Fibroblast of the aortic adventitia (primary cell): ENCODE measurements at regions not wholly inside any gene's neighbourhood (a gene's known extent, or its start where the extent isn't known, plus 50 kb on each side); places are given as distances from the start of the nearest gene placed in this dataset. TPM values are rescaled to one million over a fixed set of nuclear protein-coding genes. Genes with fewer than 3 reads are reported as not detected.

Source experiments
- small RNA-seq: library from RNA; depleted of rRNA; stranded (forward); fragments of <200 nt; gene quantifications from one replicate; pipeline ENCODE3, GENCODE V24; 2012

Small RNA genes lying in the stretch of these regions (small RNA-seq; reads per million reads assigned to genes)
- not detected for gene RNU6-812P
- gene RNU6-827P: not detected
